CD14-positive monocyte (primary cell): ENCODE measurements at regions not wholly inside any gene's neighbourhood (a gene's known extent, or its start where the extent isn't known, plus 50 kb on each side); places are given as distances from the start of the nearest gene placed in this dataset.

Experiments
- DNase-seq, 3 donors: peaks; one replicate each; pipeline ENCODE4 v3.0.0-alpha.2; 2011 to 2022
- H2AFZ ChIP-seq: 2 replicates; pipeline ENCODE4 v1.6.0; 2012; ENCODE audit warnings: mild to moderate bottlenecking, low read depth, low read length, inconsistent platforms; ENCODE audit not compliant: insufficient read depth, poor library complexity, severe bottlenecking
- H3K27ac ChIP-seq, 2 donors: 1 replicate in 1 of 2; 2 replicates in 1 of 2; pipeline ENCODE4 v1.5.1; 2012 to 2013; ENCODE audit warnings: low read length in 2 of 2, control low read depth in 1 of 2, inconsistent platforms in 1 of 2, low read depth in 1 of 2, mild to moderate bottlenecking in 1 of 2
- H3K27me3 ChIP-seq, 2 donors: one replicate each; pipeline versions ENCODE4 v1.6.0 to v1.6.1; 2011 to 2013; ENCODE audit warnings: low read length in 2 of 2; ENCODE audit not compliant: control insufficient read depth in 2 of 2, insufficient read depth in 2 of 2
- H3K36me3 ChIP-seq, 2 donors: replicated peaks in 1 of 2; 1 replicate in 1 of 2; 2 replicates in 1 of 2; pipeline versions ENCODE4 v1.5.1 to v1.6.1; 2012 to 2013; ENCODE audit warnings: low read length in 2 of 2, control low read depth in 1 of 2, inconsistent platforms in 1 of 2, mild to moderate bottlenecking in 1 of 2; ENCODE audit not compliant: insufficient read depth in 2 of 2, control insufficient read depth in 1 of 2
- H3K4me1 ChIP-seq, 2 donors: 1 replicate in 1 of 2; 2 replicates in 1 of 2; pipeline versions ENCODE4 v1.5.1 to v1.6.1; 2012 to 2013; ENCODE audit warnings: low read length in 2 of 2, control low read depth in 1 of 2, inconsistent platforms in 1 of 2, mild to moderate bottlenecking in 1 of 2, moderate library complexity in 1 of 2; ENCODE audit not compliant: insufficient read depth in 2 of 2, control insufficient read depth in 1 of 2
- H3K4me2 ChIP-seq: replicated peaks from 2 replicates; pipeline ENCODE3; 2012; ENCODE audit warnings: low read length, moderate library complexity, mild to moderate bottlenecking; ENCODE audit not compliant: poor library complexity, severe bottlenecking; ENCODE audit errors: extremely low read depth
- H3K4me3 ChIP-seq, 3 experiments: fragments of 200-600 bp in 1 of 3; sonication (generic) in 1 of 3; replicated peaks in 1 of 3; 1 replicate in 2 of 3; 2 replicates in 1 of 3; pipeline ENCODE4 v1.5.1; 2011 to 2013; ENCODE audit warnings: low read length in 3 of 3, mild to moderate bottlenecking in 3 of 3, control low read depth in 2 of 3, low read depth in 2 of 3, inconsistent platforms in 1 of 3, moderate library complexity in 1 of 3
- H3K79me2 ChIP-seq: 2 replicates; pipeline ENCODE4 v1.6.0; 2012; ENCODE audit warnings: mild to moderate bottlenecking, control low read depth, inconsistent platforms, low read length, moderate library complexity; ENCODE audit not compliant: insufficient read depth
- H3K9ac ChIP-seq: 2 replicates; pipeline ENCODE4 v1.6.0; 2017; ENCODE audit warnings: low read length, mild to moderate bottlenecking; ENCODE audit not compliant: insufficient read depth, poor library complexity, severe bottlenecking
- H3K9me3 ChIP-seq, 2 donors: replicated peaks in 1 of 2; 1 replicate in 1 of 2; 2 replicates in 1 of 2; pipeline versions ENCODE4 v1.5.1 to v1.6.1; 2012 to 2013; ENCODE audit warnings: low read length in 2 of 2, control low read depth in 1 of 2; ENCODE audit not compliant: control insufficient read depth in 1 of 2, insufficient read depth in 1 of 2
- H4K20me1 ChIP-seq: 2 replicates; pipeline ENCODE4 v1.6.0; 2012; ENCODE audit warnings: mild to moderate bottlenecking, low read length, control low read depth, moderate library complexity; ENCODE audit not compliant: insufficient read depth
- H3K27ac Mint-ChIP-seq, 7 donors: one replicate each; pipeline ENCODE4 v1.8.0; 2020; ENCODE audit warnings: mild to moderate bottlenecking in 7 of 7, mixed read lengths in 7 of 7, moderate library complexity in 6 of 7, inconsistent platforms in 2 of 7
- H3K27me3 Mint-ChIP-seq, 3 donors: one replicate each; pipeline ENCODE4 v1.8.0; 2021 to 2022; ENCODE audit warnings: low read depth in 3 of 3, mild to moderate bottlenecking in 3 of 3, mixed read lengths in 3 of 3, moderate library complexity in 3 of 3, inconsistent platforms in 1 of 3
- H3K36me3 Mint-ChIP-seq, 2 donors: one replicate each; pipeline ENCODE4 v1.8.0; 2020; ENCODE audit warnings: mixed read lengths in 2 of 2, inconsistent platforms in 1 of 2, mild to moderate bottlenecking in 1 of 2
- H3K4me1 Mint-ChIP-seq: one replicate; pipeline ENCODE4 v1.8.0; 2020; ENCODE audit warnings: mild to moderate bottlenecking, mixed read lengths
- H3K4me3 Mint-ChIP-seq, 2 donors: one replicate each; pipeline ENCODE4 v1.8.0; 2020; ENCODE audit warnings: mild to moderate bottlenecking in 2 of 2, mixed read lengths in 2 of 2, moderate library complexity in 1 of 2
- H3K9me3 Mint-ChIP-seq, 7 donors: one replicate each; pipeline ENCODE4 v1.8.0; 2020 to 2022; ENCODE audit warnings: mixed read lengths in 7 of 7, mild to moderate bottlenecking in 6 of 7, moderate library complexity in 6 of 7, inconsistent platforms in 2 of 7
- CTCF ChIP-seq: fragments of 200-600 bp; IDR thresholded peaks from one replicate; pipeline ENCODE4 v1.8.0; 2022; ENCODE audit warnings: antibody characterized with exemption, mild to moderate bottlenecking
- WGBS: methylation state at CpG from one replicate; pipeline ENCODE4 v1.1.5; 2013; ENCODE audit warnings: missing lambda C conversion rate; ENCODE audit not compliant: insufficient coverage; 5-methylcytosine and 5-hydroxymethylcytosine counted together
- intact Hi-C, 2 donors: fragments of 100-400 bp; cut with micrococcal nuclease; formaldehyde crosslinking; loops; one replicate each; pipeline versions ENCODE4 v1.15.0 to v1.15.1; 2023

GRCh38 chr18:37873416-37873815, 307.8 kb upstream of the CELF4 start:
- H2AFZ ChIP-seq, result no peak overlapping the region
- H3K4me1 ChIP-seq, result no peaks in the 10 kb centered on the region
- H3K4me1 Mint-ChIP-seq, result no peaks in the 10 kb centered on the region
- no peak overlapping the region for H3K4me3 ChIP-seq
- H3K36me3 ChIP-seq, result no peaks in the 10 kb centered on the region
- no peak overlapping the region for H3K9ac ChIP-seq
- no peak for TF ChIP-seq CTCF
- H3K4me3 Mint-ChIP-seq, result no peak overlapping the region
- peaks cover 0 to 3% of the 10 kb centered on the region in 2 donors for H3K9me3 ChIP-seq
- no peaks in the 10 kb centered on the region for H4K20me1 ChIP-seq
- WGBS, result no CpG with 5 or more reads among the region's 1 CpG
- H3K27me3 ChIP-seq, result no peaks in the 10 kb centered on the region
- no peaks in the 10 kb centered on the region for H3K27me3 Mint-ChIP-seq
- no peak overlapping the region for H3K27ac Mint-ChIP-seq
- intact Hi-C loops, result no loop called here
- DNase-seq, result no peak
- H3K27ac ChIP-seq, result no peak overlapping the region
- H3K36me3 Mint-ChIP-seq, result no peaks in the 10 kb centered on the region
- H3K4me2 ChIP-seq, result no peak overlapping the region
- peaks cover 9 to 16% (median 11%) of the 10 kb centered on the region in 7 donors for H3K9me3 Mint-ChIP-seq
- no peaks in the 10 kb centered on the region for H3K79me2 ChIP-seq

GRCh38 chr18:37872562-37872961, 307.0 kb upstream of the CELF4 start:
- Mint-ChIP-seq H3K9me3 (peaks cover 4 to 16% (median 7%) of the 10 kb centered on the region in 7 donors), H3K4me1 (no peaks in the 10 kb centered on the region), H3K27ac (no peak overlapping the region), H3K27me3 (no peaks in the 10 kb centered on the region), H3K36me3 (no peaks in the 10 kb centered on the region), H3K4me3 (no peak overlapping the region)
- no peak for TF ChIP-seq CTCF
- peaks cover 0 to 3% of the 10 kb centered on the region in 2 donors for H3K9me3 ChIP-seq
- no peak overlapping the region for H3K4me2 ChIP-seq
- no peak overlapping the region for H2AFZ ChIP-seq
- H4K20me1 ChIP-seq, result no peaks in the 10 kb centered on the region
- DNase-seq, result no peak
- H3K36me3 ChIP-seq, result no peaks in the 10 kb centered on the region
- no CpG with 5 or more reads among the region's 2 CpGs for WGBS
- no peaks in the 10 kb centered on the region for H3K79me2 ChIP-seq
- intact Hi-C loops, result no loop called here
- H3K27ac ChIP-seq, result no peak overlapping the region
- no peaks in the 10 kb centered on the region for H3K4me1 ChIP-seq
- no peak overlapping the region for H3K4me3 ChIP-seq
- H3K9ac ChIP-seq, result no peak overlapping the region
- H3K27me3 ChIP-seq, result no peaks in the 10 kb centered on the region
